GM12878 (cell line): ENCODE measurements at regions not wholly inside any gene's neighbourhood (a gene's known extent, or its start where the extent isn't known, plus 50 kb on each side); places are given as distances from the start of the nearest gene placed in this dataset.

Experiments
- ATAC-seq: fragments of 200-7000 bp; cut with Tn5 transposase; 3 replicates; pipeline ENCODE4 v1.9.1; 2020; ENCODE audit warnings: mild to moderate bottlenecking, moderate library complexity
- BruUV-seq: library from RNA; stranded (reverse); fragments of 400-500 nt; replicated peaks from 2 replicates; lab custom pipeline; 2021; lab: Mats Ljungman, UMichigan
- CTCF ChIA-PET: fragments of 300-600 bp; sonication (Branson Sonifier 250); formaldehyde crosslinking; extraction: SDS; loops from one replicate; lab custom pipeline; 2021; ENCODE audit warnings: inconsistent platforms; lab: Yijun Ruan, JAX
- POLR2A ChIA-PET: fragments of 350-600 bp; formaldehyde crosslinking; extraction: SDS; loops from one replicate; lab custom pipeline; 2021; ENCODE audit warnings: inconsistent platforms; lab: Charles Lee
- RAD21 ChIA-PET: fragments of 300-600 bp; sonication (Branson Sonifier 250); formaldehyde crosslinking; loops from one replicate; lab custom pipeline; 2023; ENCODE audit warnings: antibody characterized with exemption; ENCODE audit not compliant: unreplicated experiment; lab: Charles Lee
- SMC1A ChIA-PET: fragments of 300-600 bp; sonication (Branson Sonifier 250); formaldehyde crosslinking; loops from one replicate; lab custom pipeline; 2023; ENCODE audit not compliant: unreplicated experiment, uncharacterized antibody; lab: Charles Lee
- DNase-seq: peaks from one replicate; pipeline ENCODE4 v3.0.0-alpha.2; 2011; ENCODE audit warnings: low read depth, low spot score
- FAIRE-seq: peaks from 3 replicates; lab custom pipeline; 2011; peaks lifted over from hg19 to GRCh38; lab: Jason Lieb, UNC
- H2AFZ ChIP-seq: 2 replicates; pipeline ENCODE4 v1.6.0; 2011; ENCODE audit warnings: low read depth, low read length, control low read depth; ENCODE audit not compliant: control insufficient read depth
- H3K27ac ChIP-seq: 2 replicates; pipeline ENCODE4 v1.5.1; 2011; ENCODE audit warnings: control low read depth; ENCODE audit not compliant: control insufficient read depth, insufficient read depth
- H3K27me3 ChIP-seq, 2 experiments: replicated peaks in 1 of 2; 2 replicates each; pipeline versions ENCODE4 v1.6.0 to v1.6.1; 2011; ENCODE audit warnings: low read length in 1 of 2; ENCODE audit not compliant: control insufficient read depth in 2 of 2, insufficient read depth in 2 of 2
- H3K36me3 ChIP-seq, 2 experiments: 2 replicates each; pipeline ENCODE4 v1.5.1; 2011; ENCODE audit warnings: low read length in 1 of 2; ENCODE audit not compliant: control insufficient read depth in 2 of 2, insufficient read depth in 2 of 2
- H3K4me1 ChIP-seq: 2 replicates; pipeline ENCODE4 v1.6.1; 2011; ENCODE audit warnings: mild to moderate bottlenecking, low read length, moderate library complexity, mixed read lengths; ENCODE audit not compliant: control insufficient read depth, insufficient read depth
- H3K4me2 ChIP-seq: 2 replicates; pipeline ENCODE4 v1.6.0; 2011; ENCODE audit warnings: control low read depth; ENCODE audit not compliant: control insufficient read depth, insufficient read depth
- H3K4me3 ChIP-seq: fragments of 200-600 bp; sonication (generic); 2 replicates; pipeline ENCODE4 v1.5.1; 2016
- H3K79me2 ChIP-seq: 2 replicates; pipeline ENCODE4 v1.6.0; 2011; ENCODE audit warnings: low read length; ENCODE audit not compliant: control insufficient read depth, insufficient read depth
- H3K9ac ChIP-seq: 2 replicates; pipeline ENCODE4 v1.8.0; 2011; ENCODE audit warnings: low read length, control low read depth, mixed read lengths; ENCODE audit not compliant: control insufficient read depth, insufficient read depth
- H3K9me3 ChIP-seq: replicated peaks from 3 replicates; pipeline ENCODE4 v1.5.1; 2011; ENCODE audit warnings: mild to moderate bottlenecking, low read length; ENCODE audit not compliant: control insufficient read depth, insufficient read depth
- H4K20me1 ChIP-seq: 2 replicates; pipeline ENCODE4 v1.6.0; 2011; ENCODE audit not compliant: control insufficient read depth, insufficient read depth
- BCL11A ChIP-seq: IDR thresholded peaks from 2 replicates; pipeline ENCODE4 v1.6.1; 2011; ENCODE audit warnings: low read depth, low read length
- DPF2 ChIP-seq: fragments of 450-650 bp; IDR thresholded peaks from 2 replicates; pipeline ENCODE4 v1.6.1; 2017; ENCODE audit warnings: mild to moderate bottlenecking
- EGR1 ChIP-seq, 2 experiments: IDR thresholded peaks; 1 replicate in 1 of 2; 2 replicates in 1 of 2; pipeline ENCODE4 v1.6.1; 2011 to 2012; ENCODE audit warnings: low read depth in 2 of 2, low read length in 2 of 2, borderline replicate concordance in 1 of 2, mild to moderate bottlenecking in 1 of 2, moderate library complexity in 1 of 2
- FOXK2 ChIP-seq: fragments of 450-650 bp; IDR thresholded peaks from 2 replicates; pipeline ENCODE4 v1.6.1; 2017; ENCODE audit warnings: mild to moderate bottlenecking, moderate library complexity
- GABPA ChIP-seq: IDR thresholded peaks from 2 replicates; pipeline ENCODE4 v1.6.1; 2014; ENCODE audit warnings: antibody characterized with exemption, low read depth, mild to moderate bottlenecking, inconsistent platforms
- IKZF2 ChIP-seq, 2 experiments: fragments of 450-650 bp; IDR thresholded peaks; 2 replicates each; pipeline ENCODE4 v1.6.1; 2017; ENCODE audit warnings: mild to moderate bottlenecking in 2 of 2, moderate library complexity in 2 of 2
- MEF2A ChIP-seq: IDR thresholded peaks from 2 replicates; pipeline ENCODE4 v1.6.1; 2011; ENCODE audit warnings: low read depth, mild to moderate bottlenecking, low read length, moderate library complexity; ENCODE audit not compliant: insufficient read depth
- MEF2B ChIP-seq: fragments of 450-650 bp; IDR thresholded peaks from 2 replicates; pipeline ENCODE4 v1.6.1; 2018; ENCODE audit warnings: mild to moderate bottlenecking, moderate library complexity; ENCODE audit not compliant: partially characterized antibody, poor library complexity, severe bottlenecking
- MTA3 ChIP-seq: IDR thresholded peaks from 2 replicates; pipeline ENCODE4 v1.6.1; 2012; ENCODE audit warnings: low read length, inconsistent platforms, borderline replicate concordance
- PML ChIP-seq: IDR thresholded peaks from 2 replicates; pipeline ENCODE4 v1.6.1; 2012; ENCODE audit warnings: low read length, inconsistent platforms
- SMARCA5 ChIP-seq: fragments of 450-650 bp; IDR thresholded peaks from 2 replicates; pipeline ENCODE4 v1.6.1; 2017; ENCODE audit warnings: mild to moderate bottlenecking
- SREBF1 ChIP-seq: IDR thresholded peaks from 2 replicates; pipeline ENCODE4 v1.6.1; 2012; ENCODE audit warnings: mild to moderate bottlenecking, low read length
- STAT3 ChIP-seq: IDR thresholded peaks from 2 replicates; pipeline ENCODE4 v1.6.1; 2011; ENCODE audit warnings: low read depth, low read length, improper control_type of control experiment
- TARDBP ChIP-seq: IDR thresholded peaks from 2 replicates; pipeline ENCODE4 v1.6.1; 2016; ENCODE audit warnings: borderline replicate concordance
- ZBTB33 ChIP-seq: fragments of 450-650 bp; IDR thresholded peaks from 2 replicates; pipeline ENCODE4 v1.6.1; 2017; ENCODE audit warnings: mild to moderate bottlenecking
- ZZZ3 ChIP-seq: IDR thresholded peaks from 2 replicates; pipeline ENCODE4 v1.6.1; 2011; ENCODE audit warnings: low read depth; ENCODE audit not compliant: control insufficient read depth, insufficient read length
- in situ Hi-C: fragments of 300-500 bp; cut with MboI; formaldehyde crosslinking; loops from 9 replicates; pipeline ENCODE4 v1.14.3; 2018; ENCODE audit warnings: mixed read lengths
- intact Hi-C: fragments of 100-400 bp; cut with micrococcal nuclease; formaldehyde crosslinking; loops from one replicate; pipeline ENCODE4 v1.14.2; 2022; ENCODE audit not compliant: unreplicated experiment
- TF ChIP-seq, protein P1 (sequence below), 3 experiments: IDR thresholded peaks in 2 of 3; conservative IDR thresholded peaks in 1 of 3; 2 replicates each; pipeline ENCODE4 v1.5.1; 2011; ENCODE audit warnings: low read depth in 3 of 3, low read length in 3 of 3, mild to moderate bottlenecking in 3 of 3, control low read depth in 2 of 3, moderate library complexity in 2 of 3, inconsistent platforms in 1 of 3, mixed read lengths in 1 of 3; ENCODE audit not compliant: control insufficient read depth in 2 of 3, insufficient read depth in 1 of 3; ENCODE audit errors: extremely low read depth in 1 of 3
- TF ChIP-seq, protein P2 (sequence below): fragments of 450-650 bp; formaldehyde crosslinking; IDR thresholded peaks from 2 replicates; pipeline ENCODE4 v1.4.0; 2020; ENCODE audit warnings: mild to moderate bottlenecking, moderate library complexity

DNA sequence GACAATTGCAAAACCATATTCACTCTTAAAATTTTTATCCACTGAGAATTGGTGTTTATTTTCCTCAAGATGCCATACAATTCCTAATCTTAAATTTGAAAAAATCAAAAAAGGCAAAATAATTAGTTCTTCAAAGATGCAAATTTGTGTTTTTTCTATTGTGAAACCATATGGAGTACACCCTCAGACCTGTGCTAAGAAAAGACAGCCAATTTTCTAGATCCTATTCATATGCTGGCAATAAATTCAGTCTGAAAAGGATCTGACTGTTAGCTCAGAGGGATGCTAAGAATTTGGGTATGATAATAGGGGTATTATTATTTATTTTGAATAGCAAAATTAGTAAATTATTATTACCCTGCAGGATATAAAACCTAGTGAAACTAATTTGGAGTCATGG, 476.9 kb upstream of the SYT1 start:
- CTCF ChIA-PET: no interaction called here
- no TSS peak for BruUV-seq

More for the DNA sequence above, 476.9 kb upstream of the SYT1 start:
- H3K4me2 ChIP-seq: no peak overlapping the region
- no peaks in the 10 kb centered on the region for H3K36me3 ChIP-seq
- ChIA-PET SMC1A (interaction anchor here (0.7 kb wide), 1 partner anchor 55 kb away, joined by 3 read pairs; no protein-coding TSS in a partner anchor), RAD21 (no interaction called here), POLR2A (no interaction called here)
- ATAC-seq (no peak), FAIRE-seq (no peak), DNase-seq (no peak)
- H3K9me3 ChIP-seq: no peaks in the 10 kb centered on the region
- no peaks in the 10 kb centered on the region for H3K27me3 ChIP-seq
- no peak overlapping the region for H3K4me3 ChIP-seq
- in situ Hi-C loops: no loop called here
- no peaks in the 10 kb centered on the region for H3K4me1 ChIP-seq
- intact Hi-C loops: no loop called here
- H2AFZ ChIP-seq: no peak overlapping the region
- H3K79me2 ChIP-seq: no peaks in the 10 kb centered on the region
- no peak overlapping the region for H3K9ac ChIP-seq
- H3K27ac ChIP-seq: no peak overlapping the region
- TF ChIP-seq ZBTB33: no peak
- TF ChIP-seq, protein P1, sequence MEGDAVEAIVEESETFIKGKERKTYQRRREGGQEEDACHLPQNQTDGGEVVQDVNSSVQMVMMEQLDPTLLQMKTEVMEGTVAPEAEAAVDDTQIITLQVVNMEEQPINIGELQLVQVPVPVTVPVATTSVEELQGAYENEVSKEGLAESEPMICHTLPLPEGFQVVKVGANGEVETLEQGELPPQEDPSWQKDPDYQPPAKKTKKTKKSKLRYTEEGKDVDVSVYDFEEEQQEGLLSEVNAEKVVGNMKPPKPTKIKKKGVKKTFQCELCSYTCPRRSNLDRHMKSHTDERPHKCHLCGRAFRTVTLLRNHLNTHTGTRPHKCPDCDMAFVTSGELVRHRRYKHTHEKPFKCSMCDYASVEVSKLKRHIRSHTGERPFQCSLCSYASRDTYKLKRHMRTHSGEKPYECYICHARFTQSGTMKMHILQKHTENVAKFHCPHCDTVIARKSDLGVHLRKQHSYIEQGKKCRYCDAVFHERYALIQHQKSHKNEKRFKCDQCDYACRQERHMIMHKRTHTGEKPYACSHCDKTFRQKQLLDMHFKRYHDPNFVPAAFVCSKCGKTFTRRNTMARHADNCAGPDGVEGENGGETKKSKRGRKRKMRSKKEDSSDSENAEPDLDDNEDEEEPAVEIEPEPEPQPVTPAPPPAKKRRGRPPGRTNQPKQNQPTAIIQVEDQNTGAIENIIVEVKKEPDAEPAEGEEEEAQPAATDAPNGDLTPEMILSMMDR (IDR thresholded peaks at IDR 0.05 in 2 of 3, conservative IDR thresholded peaks at IDR 0.05 in 1 of 3; ENCODE audit: control insufficient read depth in 2 of 3, extremely low read depth in 1 of 3, insufficient read depth in 1 of 3, low read depth in 3 of 3, low read length in 3 of 3): no peak
- TF ChIP-seq TARDBP: no peak
- TF ChIP-seq SMARCA5: no peak
- no peak for TF ChIP-seq DPF2
- no peak for TF ChIP-seq EGR1 (IDR thresholded peaks at IDR 0.05; ENCODE audit: borderline replicate concordance in 1 of 2, low read depth in 2 of 2, low read length in 2 of 2)
- TF ChIP-seq FOXK2: no peak
- no peak for TF ChIP-seq PML
- no peak for TF ChIP-seq STAT3
- no peak for TF ChIP-seq ZZZ3
- TF ChIP-seq IKZF2 (IDR thresholded peaks at IDR 0.05): no peak
- TF ChIP-seq MEF2B: no peak
- no peak for TF ChIP-seq SREBF1
- TF ChIP-seq MEF2A: no peak
- no peak for TF ChIP-seq BCL11A
- TF ChIP-seq GABPA: no peak
- TF ChIP-seq, protein P2, sequence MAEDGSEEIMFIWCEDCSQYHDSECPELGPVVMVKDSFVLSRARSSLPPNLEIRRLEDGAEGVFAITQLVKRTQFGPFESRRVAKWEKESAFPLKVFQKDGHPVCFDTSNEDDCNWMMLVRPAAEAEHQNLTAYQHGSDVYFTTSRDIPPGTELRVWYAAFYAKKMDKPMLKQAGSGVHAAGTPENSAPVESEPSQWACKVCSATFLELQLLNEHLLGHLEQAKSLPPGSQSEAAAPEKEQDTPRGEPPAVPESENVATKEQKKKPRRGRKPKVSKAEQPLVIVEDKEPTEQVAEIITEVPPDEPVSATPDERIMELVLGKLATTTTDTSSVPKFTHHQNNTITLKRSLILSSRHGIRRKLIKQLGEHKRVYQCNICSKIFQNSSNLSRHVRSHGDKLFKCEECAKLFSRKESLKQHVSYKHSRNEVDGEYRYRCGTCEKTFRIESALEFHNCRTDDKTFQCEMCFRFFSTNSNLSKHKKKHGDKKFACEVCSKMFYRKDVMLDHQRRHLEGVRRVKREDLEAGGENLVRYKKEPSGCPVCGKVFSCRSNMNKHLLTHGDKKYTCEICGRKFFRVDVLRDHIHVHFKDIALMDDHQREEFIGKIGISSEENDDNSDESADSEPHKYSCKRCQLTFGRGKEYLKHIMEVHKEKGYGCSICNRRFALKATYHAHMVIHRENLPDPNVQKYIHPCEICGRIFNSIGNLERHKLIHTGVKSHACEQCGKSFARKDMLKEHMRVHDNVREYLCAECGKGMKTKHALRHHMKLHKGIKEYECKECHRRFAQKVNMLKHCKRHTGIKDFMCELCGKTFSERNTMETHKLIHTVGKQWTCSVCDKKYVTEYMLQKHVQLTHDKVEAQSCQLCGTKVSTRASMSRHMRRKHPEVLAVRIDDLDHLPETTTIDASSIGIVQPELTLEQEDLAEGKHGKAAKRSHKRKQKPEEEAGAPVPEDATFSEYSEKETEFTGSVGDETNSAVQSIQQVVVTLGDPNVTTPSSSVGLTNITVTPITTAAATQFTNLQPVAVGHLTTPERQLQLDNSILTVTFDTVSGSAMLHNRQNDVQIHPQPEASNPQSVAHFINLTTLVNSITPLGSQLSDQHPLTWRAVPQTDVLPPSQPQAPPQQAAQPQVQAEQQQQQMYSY (CRISPR knock-in tag): no peak
- TF ChIP-seq MTA3: no peak
- no peaks in the 10 kb centered on the region for H4K20me1 ChIP-seq
